Sigmoid colon (tissue), 4 donors: ENCODE measurements at regions not wholly inside any gene's neighbourhood (a gene's known extent, or its start where the extent isn't known, plus 50 kb on each side); places are given as distances from the start of the nearest gene placed in this dataset.

Experiments used
- CTCF ChIP-seq, 4 experiments: fragments of 450-650 bp in 3 of 4; fragments of 200-600 bp in 1 of 4; IDR thresholded peaks; one replicate each; pipeline ENCODE4 v1.5.1; 2016 to 2019; ENCODE audit warnings: antibody characterized with exemption in 4 of 4, mild to moderate bottlenecking in 3 of 4, moderate library complexity in 2 of 4
- EP300 ChIP-seq, 4 donors: sonication (generic); formaldehyde crosslinking; IDR thresholded peaks; one replicate each; pipeline ENCODE4 v1.6.1; 2017; ENCODE audit warnings: antibody characterized with exemption in 4 of 4
- POLR2AphosphoS5 ChIP-seq, 4 donors: sonication (generic); formaldehyde crosslinking; IDR thresholded peaks; one replicate each; pipeline ENCODE4 v1.6.1; 2017; ENCODE audit warnings: antibody characterized with exemption in 4 of 4

GRCh38 chrX:45266456-45266855 lies 65.8 kb upstream of the DIPK2B start:
- TF ChIP-seq EP300 (IDR thresholded peaks at IDR 0.05) (no peak), CTCF (IDR thresholded peaks at IDR 0.05) (no peak), POLR2AphosphoS5 (IDR thresholded peaks at IDR 0.05) (no peak)
